ENCODE measurements at regions not wholly inside any gene's neighbourhood (a gene's known extent, or its start where the extent isn't known, plus 50 kb on each side); places are given as distances from the start of the nearest gene placed in this dataset.

DNA sequence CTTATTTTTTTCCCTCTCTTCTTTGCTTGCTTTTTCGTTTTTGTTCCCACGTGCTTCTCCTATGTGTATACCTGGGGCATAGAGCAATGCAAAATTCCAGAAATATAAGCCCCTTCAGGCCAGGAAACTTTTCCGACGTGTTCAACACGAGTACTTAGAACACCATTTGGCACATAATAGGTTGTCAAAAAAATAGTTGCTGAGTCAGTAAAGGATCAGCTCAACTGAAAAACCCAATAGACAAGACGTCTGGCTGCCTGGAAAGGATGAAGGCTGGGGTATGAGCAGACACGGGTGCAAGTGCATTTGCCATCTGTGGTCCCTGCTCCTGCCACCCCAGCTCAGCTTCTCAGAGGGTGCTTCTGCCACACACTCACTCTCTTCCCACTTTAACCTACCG is 823.0 kb upstream of the SOX11 start:
- no peak overlapping the region for H3K27ac ChIP-seq
- no peaks in the 10 kb centered on the region for H3K79me2 ChIP-seq
- no peaks in the 10 kb centered on the region for H3K27me3 ChIP-seq (ENCODE audit: control insufficient read depth, insufficient read depth, low read length)
- H2AFZ ChIP-seq = no peak overlapping the region
- no peak overlapping the region for H3K9ac ChIP-seq
- no peak overlapping the region for H3K4me2 ChIP-seq (ENCODE audit: low read length)
- no peaks in the 10 kb centered on the region for H3K9me3 ChIP-seq (ENCODE audit: control insufficient read depth, low read length)
- no peaks in the 10 kb centered on the region for H3K4me1 ChIP-seq
- no peak overlapping the region for H3K4me3 ChIP-seq (ENCODE audit: low read depth, low read length)
- no peaks in the 10 kb centered on the region for H3K36me3 ChIP-seq (ENCODE audit: control insufficient read depth, insufficient read depth, low read length)
- TF ChIP-seq, protein P1, sequence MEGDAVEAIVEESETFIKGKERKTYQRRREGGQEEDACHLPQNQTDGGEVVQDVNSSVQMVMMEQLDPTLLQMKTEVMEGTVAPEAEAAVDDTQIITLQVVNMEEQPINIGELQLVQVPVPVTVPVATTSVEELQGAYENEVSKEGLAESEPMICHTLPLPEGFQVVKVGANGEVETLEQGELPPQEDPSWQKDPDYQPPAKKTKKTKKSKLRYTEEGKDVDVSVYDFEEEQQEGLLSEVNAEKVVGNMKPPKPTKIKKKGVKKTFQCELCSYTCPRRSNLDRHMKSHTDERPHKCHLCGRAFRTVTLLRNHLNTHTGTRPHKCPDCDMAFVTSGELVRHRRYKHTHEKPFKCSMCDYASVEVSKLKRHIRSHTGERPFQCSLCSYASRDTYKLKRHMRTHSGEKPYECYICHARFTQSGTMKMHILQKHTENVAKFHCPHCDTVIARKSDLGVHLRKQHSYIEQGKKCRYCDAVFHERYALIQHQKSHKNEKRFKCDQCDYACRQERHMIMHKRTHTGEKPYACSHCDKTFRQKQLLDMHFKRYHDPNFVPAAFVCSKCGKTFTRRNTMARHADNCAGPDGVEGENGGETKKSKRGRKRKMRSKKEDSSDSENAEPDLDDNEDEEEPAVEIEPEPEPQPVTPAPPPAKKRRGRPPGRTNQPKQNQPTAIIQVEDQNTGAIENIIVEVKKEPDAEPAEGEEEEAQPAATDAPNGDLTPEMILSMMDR (IDR thresholded peaks at IDR 0.05) = no peak

DNA sequence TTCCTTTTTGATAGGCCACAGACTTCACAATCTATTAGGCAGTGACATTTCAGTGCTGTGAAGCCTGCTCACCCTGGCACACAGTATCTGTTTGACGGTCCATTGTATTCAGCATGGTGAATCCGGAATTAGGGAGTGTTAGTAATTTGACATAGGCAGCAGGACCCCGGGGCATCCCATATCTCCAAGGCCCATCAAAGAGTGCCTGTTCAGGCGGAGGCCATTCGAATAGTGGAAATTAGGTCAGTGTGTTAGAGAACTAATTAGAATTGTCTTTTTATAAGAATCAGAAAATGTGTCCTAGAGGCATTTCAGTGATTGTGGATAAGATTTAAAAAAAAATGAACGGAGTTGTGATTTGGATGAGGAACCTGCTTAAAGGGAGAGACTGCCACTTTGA is 818.8 kb upstream of the SOX11 start:
- H3K9me3 ChIP-seq (ENCODE audit: control insufficient read depth, low read length) = no peaks in the 10 kb centered on the region
- H3K79me2 ChIP-seq = no peaks in the 10 kb centered on the region
- no peaks in the 10 kb centered on the region for H3K27me3 ChIP-seq (ENCODE audit: control insufficient read depth, insufficient read depth, low read length)
- no peaks in the 10 kb centered on the region for H3K4me1 ChIP-seq
- H3K36me3 ChIP-seq (ENCODE audit: control insufficient read depth, insufficient read depth, low read length) = no peaks in the 10 kb centered on the region
- H2AFZ ChIP-seq = no peak overlapping the region
- no peak overlapping the region for H3K4me2 ChIP-seq (ENCODE audit: low read length)
- TF ChIP-seq, protein P1 (IDR thresholded peaks at IDR 0.05) = no peak
- H3K9ac ChIP-seq = no peak overlapping the region
- H3K4me3 ChIP-seq (ENCODE audit: low read depth, low read length) = no peak overlapping the region
- H3K27ac ChIP-seq = no peak overlapping the region

DNA sequence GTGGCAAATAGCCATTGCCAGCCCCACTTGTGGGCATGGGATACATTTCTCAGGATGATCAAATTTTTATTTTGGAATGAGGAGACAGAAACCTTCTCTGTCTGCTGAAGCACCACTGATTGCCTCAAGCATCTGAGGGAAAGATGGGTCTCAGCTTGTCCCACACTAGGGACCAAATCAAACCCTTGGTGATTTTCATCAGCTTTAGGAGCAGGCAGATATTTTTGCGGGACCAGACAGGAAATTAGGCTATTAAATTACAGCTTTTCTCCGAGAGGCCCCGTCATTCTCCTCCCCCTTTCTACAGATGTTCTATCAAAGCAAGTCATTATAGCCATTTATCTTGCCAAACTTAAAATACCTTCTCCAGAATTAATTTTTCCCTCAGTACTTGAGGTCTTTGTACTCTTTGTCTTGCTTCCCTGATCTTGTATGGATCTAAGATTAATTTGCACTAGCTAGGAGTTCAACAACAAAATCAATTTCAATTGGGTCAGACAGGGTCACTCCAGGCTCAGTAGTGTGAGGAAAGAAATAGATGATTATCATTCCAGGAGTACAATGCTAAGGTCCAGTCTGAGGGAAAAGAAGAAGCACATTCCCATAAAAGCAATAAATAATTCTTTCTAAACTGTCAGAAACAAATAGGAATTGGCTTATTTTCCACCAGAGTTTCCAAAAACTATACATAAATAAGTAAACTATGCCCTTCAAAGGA is 818.1 kb upstream of the SOX11 start:
- Histone ChIP-seq H3K27me3 (ENCODE audit: control insufficient read depth, insufficient read depth, low read length) (no peaks in the 10 kb centered on the region), H3K9ac (no peak overlapping the region), H3K4me2 (ENCODE audit: low read length) (no peak overlapping the region), H3K79me2 (no peaks in the 10 kb centered on the region), H3K27ac (no peak overlapping the region), H2AFZ (no peak overlapping the region), H3K9me3 (ENCODE audit: control insufficient read depth, low read length) (no peaks in the 10 kb centered on the region), H3K4me3 (ENCODE audit: low read depth, low read length) (no peak overlapping the region), H3K4me1 (no peaks in the 10 kb centered on the region), H3K36me3 (ENCODE audit: control insufficient read depth, insufficient read depth, low read length) (no peaks in the 10 kb centered on the region)
- TF ChIP-seq, protein P1 (IDR thresholded peaks at IDR 0.05) = no peak

DNA sequence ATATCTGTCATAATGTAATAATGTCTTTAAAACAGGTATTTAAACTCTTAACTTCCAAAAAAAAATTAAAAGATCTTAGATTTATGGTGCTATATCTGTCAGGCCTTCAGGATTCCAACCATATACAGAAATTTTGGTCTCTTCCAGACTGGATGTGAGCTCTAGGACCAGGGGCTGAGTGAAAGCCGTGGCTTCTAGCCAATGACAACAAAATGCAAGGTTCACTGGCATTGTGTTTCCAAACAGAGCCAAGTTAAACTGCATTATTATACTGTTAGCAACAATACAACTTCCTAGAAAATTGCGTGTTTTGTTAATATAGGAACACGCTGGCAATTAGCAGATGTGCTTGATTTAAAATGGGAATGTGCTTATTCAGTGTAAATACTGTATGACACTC is 809.8 kb upstream of the SOX11 start:
- Histone ChIP-seq H3K9me3 (ENCODE audit: control insufficient read depth, low read length) (no peaks in the 10 kb centered on the region), H3K4me1 (no peaks in the 10 kb centered on the region), H3K9ac (no peak overlapping the region), H3K27me3 (ENCODE audit: control insufficient read depth, insufficient read depth, low read length) (no peaks in the 10 kb centered on the region), H3K27ac (no peak overlapping the region), H3K4me3 (ENCODE audit: low read depth, low read length) (no peak overlapping the region), H3K79me2 (no peaks in the 10 kb centered on the region), H3K4me2 (ENCODE audit: low read length) (no peak overlapping the region), H3K36me3 (ENCODE audit: control insufficient read depth, insufficient read depth, low read length) (no peaks in the 10 kb centered on the region), H2AFZ (no peak overlapping the region)
- TF ChIP-seq, protein P1 (IDR thresholded peaks at IDR 0.05) = no peak

DNA sequence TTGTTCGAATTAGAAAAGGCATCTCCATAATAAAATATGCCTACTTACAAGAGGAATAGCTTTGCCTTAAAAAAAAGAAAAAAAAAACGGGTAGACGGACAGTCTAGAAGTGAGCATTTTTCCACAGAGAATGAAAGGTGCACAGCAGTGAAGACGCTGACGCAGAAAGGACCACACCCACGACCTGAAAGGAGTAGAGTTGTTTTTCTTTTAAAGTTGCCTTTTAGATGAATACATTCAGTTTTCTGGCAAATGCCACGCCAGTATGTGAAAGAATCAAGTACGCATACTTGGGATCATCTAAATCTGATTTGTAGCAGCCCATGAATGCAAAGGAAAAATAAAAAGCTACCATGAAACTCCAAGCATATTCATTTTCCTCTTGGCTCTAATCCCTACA is 809.2 kb upstream of the SOX11 start:
- Histone ChIP-seq H3K27ac (no peak overlapping the region), H3K27me3 (ENCODE audit: control insufficient read depth, insufficient read depth, low read length) (no peaks in the 10 kb centered on the region), H3K4me2 (ENCODE audit: low read length) (no peak overlapping the region), H3K4me3 (ENCODE audit: low read depth, low read length) (no peak overlapping the region), H3K9ac (no peak overlapping the region), H3K4me1 (no peaks in the 10 kb centered on the region), H3K9me3 (ENCODE audit: control insufficient read depth, low read length) (no peaks in the 10 kb centered on the region), H2AFZ (no peak overlapping the region), H3K79me2 (no peaks in the 10 kb centered on the region), H3K36me3 (ENCODE audit: control insufficient read depth, insufficient read depth, low read length) (no peaks in the 10 kb centered on the region)
- TF ChIP-seq, protein P1 (IDR thresholded peaks at IDR 0.05) = no peak

Measured in parathyroid adenoma (tissue), 2 donors.